ENCODE measurements at regions not wholly inside any gene's neighbourhood (a gene's known extent, or its start where the extent isn't known, plus 50 kb on each side); places are given as distances from the start of the nearest gene placed in this dataset.

DNA sequence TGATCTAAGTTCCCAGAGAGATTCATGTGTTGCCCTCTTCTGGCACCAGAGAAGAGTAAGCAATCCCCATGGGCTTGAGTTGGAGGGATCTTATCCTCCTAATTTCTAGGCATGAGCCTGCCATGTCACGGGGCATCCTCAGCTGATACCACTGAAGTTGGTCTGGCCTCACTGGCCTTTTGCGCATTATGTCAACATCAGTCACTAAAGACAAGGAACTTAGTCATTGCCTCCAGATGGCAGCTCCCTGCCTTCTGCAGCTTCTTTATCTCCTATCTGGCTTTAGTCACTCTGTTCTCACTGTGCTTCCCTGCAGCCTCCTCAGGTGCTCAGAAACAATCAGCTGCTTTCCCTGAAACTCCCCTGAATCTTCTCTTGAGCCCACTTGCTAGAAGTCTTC lies 312.2 kb downstream of the ADGRG6 start:
- TF ChIP-seq, protein P1, sequence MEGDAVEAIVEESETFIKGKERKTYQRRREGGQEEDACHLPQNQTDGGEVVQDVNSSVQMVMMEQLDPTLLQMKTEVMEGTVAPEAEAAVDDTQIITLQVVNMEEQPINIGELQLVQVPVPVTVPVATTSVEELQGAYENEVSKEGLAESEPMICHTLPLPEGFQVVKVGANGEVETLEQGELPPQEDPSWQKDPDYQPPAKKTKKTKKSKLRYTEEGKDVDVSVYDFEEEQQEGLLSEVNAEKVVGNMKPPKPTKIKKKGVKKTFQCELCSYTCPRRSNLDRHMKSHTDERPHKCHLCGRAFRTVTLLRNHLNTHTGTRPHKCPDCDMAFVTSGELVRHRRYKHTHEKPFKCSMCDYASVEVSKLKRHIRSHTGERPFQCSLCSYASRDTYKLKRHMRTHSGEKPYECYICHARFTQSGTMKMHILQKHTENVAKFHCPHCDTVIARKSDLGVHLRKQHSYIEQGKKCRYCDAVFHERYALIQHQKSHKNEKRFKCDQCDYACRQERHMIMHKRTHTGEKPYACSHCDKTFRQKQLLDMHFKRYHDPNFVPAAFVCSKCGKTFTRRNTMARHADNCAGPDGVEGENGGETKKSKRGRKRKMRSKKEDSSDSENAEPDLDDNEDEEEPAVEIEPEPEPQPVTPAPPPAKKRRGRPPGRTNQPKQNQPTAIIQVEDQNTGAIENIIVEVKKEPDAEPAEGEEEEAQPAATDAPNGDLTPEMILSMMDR (IDR thresholded peaks at IDR 0.05), result no peak
- TF ChIP-seq EZH2 (IDR thresholded peaks at IDR 0.05; ENCODE audit: borderline replicate concordance, insufficient read depth, low read depth, low read length, poor library complexity, severe bottlenecking), result no peak
- Mint-ChIP-seq H3K27ac (no peak overlapping the region), H3K4me3 (no peak overlapping the region), H3K9me3 (ENCODE audit: insufficient read depth) (no peaks in the 10 kb centered on the region), H3K4me1 (no peaks in the 10 kb centered on the region), H3K27me3 (peaks cover 7% of the 10 kb centered on the region)
- 100% methylated on average over 2 of the region's 2 CpGs for WGBS (ENCODE audit: insufficient coverage)
- Histone ChIP-seq H3K4me2 (replicated peaks; ENCODE audit: low read depth, low read length, poor library complexity, severe bottlenecking) (no peak overlapping the region), H3K9ac (ENCODE audit: low read length) (no peak overlapping the region), H2AFZ (ENCODE audit: insufficient read depth, low read depth, low read length, poor library complexity, severe bottlenecking) (no peak overlapping the region), H3K4me3 (ENCODE audit: control extremely low read depth in 1 of 5, extremely low read depth in 1 of 5, insufficient read depth in 1 of 5, low read depth in 2 of 5, low read length in 4 of 5) (no peak overlapping the region), H3K4me1 (ENCODE audit: control insufficient read depth in 2 of 2, insufficient read depth in 2 of 2, low read length in 2 of 2) (no peaks in the 10 kb centered on the region), H3K27ac (ENCODE audit: low read length in 2 of 2) (no peak overlapping the region), H3K9me3 (ENCODE audit: control extremely low read depth in 1 of 3, control insufficient read depth in 2 of 3, insufficient read depth in 1 of 3, low read length in 2 of 3) (peaks cover 0 to 4% (median 3%) of the 10 kb centered on the region in 3 donors), H4K20me1 (ENCODE audit: control insufficient read depth, insufficient read depth, low read length, poor library complexity, severe bottlenecking) (no peaks in the 10 kb centered on the region), H3K79me2 (ENCODE audit: control insufficient read depth, insufficient read depth, low read length) (no peaks in the 10 kb centered on the region), H3K27me3 (replicated peaks in 1 of 4; ENCODE audit: control extremely low read depth in 1 of 4, control insufficient read depth in 3 of 4, insufficient read depth in 4 of 4, low read length in 3 of 4) (peaks cover 0 to 3% (median 0%) of the 10 kb centered on the region in 4 experiments), H3K36me3 (replicated peaks in 1 of 2; ENCODE audit: control extremely low read depth in 1 of 2, control insufficient read depth in 1 of 2, extremely low read depth in 1 of 2, insufficient read depth in 2 of 2, low read length in 1 of 2) (no peaks in the 10 kb centered on the region)
- ATAC-seq (ENCODE audit: low read depth) (no peak), DNase-seq (no peak)
- intact Hi-C loops (cut with micrococcal nuclease), result no loop called here
- ChIA-PET CTCF (no interaction called here), POLR2A (no interaction called here)

DNA sequence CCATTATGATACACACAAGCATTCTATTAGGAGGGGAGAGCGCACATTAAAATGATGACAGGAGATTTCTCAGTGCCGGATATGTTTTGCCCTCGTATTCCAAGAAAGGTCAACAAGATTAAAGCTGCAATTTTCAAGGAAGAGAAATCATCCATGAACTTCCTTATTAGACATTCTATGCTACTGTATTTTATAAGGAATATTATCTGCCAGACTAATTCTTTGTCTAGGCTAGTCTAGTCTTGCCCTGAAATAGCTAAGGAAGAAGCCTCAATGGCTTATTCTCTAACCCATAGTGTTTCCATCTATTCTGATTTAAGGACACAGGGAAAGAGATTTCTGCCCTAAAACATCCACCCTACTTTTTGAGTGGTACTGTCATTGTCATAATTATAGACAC lies 315.4 kb downstream of the ADGRG6 start:
- intact Hi-C loops (cut with micrococcal nuclease), result no loop called here
- TF ChIP-seq, protein P1 (IDR thresholded peaks at IDR 0.05), result no peak
- no peak for TF ChIP-seq EZH2 (IDR thresholded peaks at IDR 0.05; ENCODE audit: borderline replicate concordance, insufficient read depth, low read depth, low read length, poor library complexity, severe bottlenecking)
- peaks cover 0 to 3% (median 0%) of the 10 kb centered on the region in 4 experiments for H3K27me3 ChIP-seq (replicated peaks in 1 of 4; ENCODE audit: control extremely low read depth in 1 of 4, control insufficient read depth in 3 of 4, insufficient read depth in 4 of 4, low read length in 3 of 4)
- no peak overlapping the region for H3K9ac ChIP-seq (ENCODE audit: low read length)
- peaks cover 0 to 1% (median 0%) of the 10 kb centered on the region in 3 donors for H3K9me3 ChIP-seq (ENCODE audit: control extremely low read depth in 1 of 3, control insufficient read depth in 2 of 3, insufficient read depth in 1 of 3, low read length in 2 of 3)
- ChIA-PET POLR2A (no interaction called here), CTCF (no interaction called here)
- no CpG with 5 or more reads among the region's 3 CpGs for WGBS (ENCODE audit: insufficient coverage)
- ATAC-seq (ENCODE audit: low read depth), result no peak
- Mint-ChIP-seq H3K27me3 (peaks cover 7% of the 10 kb centered on the region), H3K9me3 (ENCODE audit: insufficient read depth) (no peaks in the 10 kb centered on the region), H3K27ac (no peak overlapping the region), H3K4me1 (no peaks in the 10 kb centered on the region), H3K4me3 (no peak overlapping the region)
- H2AFZ ChIP-seq (ENCODE audit: insufficient read depth, low read depth, low read length, poor library complexity, severe bottlenecking), result no peak overlapping the region
- H3K79me2 ChIP-seq (ENCODE audit: control insufficient read depth, insufficient read depth, low read length), result no peaks in the 10 kb centered on the region
- H3K4me3 ChIP-seq (ENCODE audit: control extremely low read depth in 1 of 5, extremely low read depth in 1 of 5, insufficient read depth in 1 of 5, low read depth in 2 of 5, low read length in 4 of 5), result no peak overlapping the region
- H3K27ac ChIP-seq (ENCODE audit: low read length in 2 of 2), result no peak overlapping the region
- H3K36me3 ChIP-seq (replicated peaks in 1 of 2; ENCODE audit: control extremely low read depth in 1 of 2, control insufficient read depth in 1 of 2, extremely low read depth in 1 of 2, insufficient read depth in 2 of 2, low read length in 1 of 2), result no peaks in the 10 kb centered on the region
- H4K20me1 ChIP-seq (ENCODE audit: control insufficient read depth, insufficient read depth, low read length, poor library complexity, severe bottlenecking), result no peaks in the 10 kb centered on the region
- H3K4me2 ChIP-seq (replicated peaks; ENCODE audit: low read depth, low read length, poor library complexity, severe bottlenecking), result no peak overlapping the region
- DNase-seq, result no peak
- H3K4me1 ChIP-seq (ENCODE audit: control insufficient read depth in 2 of 2, insufficient read depth in 2 of 2, low read length in 2 of 2), result no peaks in the 10 kb centered on the region
